HepG2 (cell line): ENCODE measurements at regions not wholly inside any gene's neighbourhood (a gene's known extent, or its start where the extent isn't known, plus 50 kb on each side); places are given as distances from the start of the nearest gene placed in this dataset.

Experiments used
- ATAC-seq: fragments of 200-7000 bp; cut with Tn5 transposase; 3 replicates; pipeline ENCODE4 v1.9.1; 2020; ENCODE audit warnings: mild to moderate bottlenecking, moderate library complexity
- BruUV-seq: library from RNA; stranded (reverse); fragments of 400-500 nt; replicated peaks from 2 replicates; lab custom pipeline; 2021; lab: Mats Ljungman, UMichigan
- CTCF ChIA-PET: fragments of 300-600 bp; formaldehyde crosslinking; extraction: SDS; loops from one replicate; lab custom pipeline; 2021; ENCODE audit warnings: low total read pairs, inconsistent platforms, low intra/inter-chr PET ratio; lab: Yijun Ruan, JAX
- POLR2A ChIA-PET: fragments of 350-600 bp; sonication (Branson Sonifier 250); formaldehyde crosslinking; loops from one replicate; lab custom pipeline; 2020; ENCODE audit warnings: antibody characterized with exemption, inconsistent platforms; lab: Yijun Ruan, JAX
- DNase-seq: peaks from one replicate; pipeline ENCODE4 v3.0.0-alpha.2; 2015; ENCODE audit warnings: low spot score
- FAIRE-seq: peaks from 3 replicates; lab custom pipeline; 2011; peaks lifted over from hg19 to GRCh38; lab: Jason Lieb, UNC
- H2AFZ ChIP-seq: one replicate; pipeline ENCODE4 v1.6.1; 2011; ENCODE audit warnings: low read length, inconsistent platforms
- H3K27ac ChIP-seq: fragments of 300-600 bp; 3 replicates; pipeline ENCODE4 v1.8.0; 2011; ENCODE audit warnings: mixed run types, mild to moderate bottlenecking, mixed read lengths, low read length, inconsistent platforms; ENCODE audit not compliant: insufficient read depth; ENCODE audit errors: extremely low read length
- H3K27me3 ChIP-seq, 2 experiments: fragments of 200-600 bp in 1 of 2; 2 replicates in 1 of 2; 3 replicates in 1 of 2; pipeline versions ENCODE4 v1.6.0 to v1.8.0; 2011; ENCODE audit warnings: low read length in 2 of 2, mild to moderate bottlenecking in 2 of 2, moderate library complexity in 2 of 2, inconsistent platforms in 1 of 2; ENCODE audit not compliant: insufficient read depth in 2 of 2, control insufficient read depth in 1 of 2
- H3K36me3 ChIP-seq, 2 experiments: fragments of 200-600 bp in 1 of 2; replicated peaks in 1 of 2; 2 replicates in 1 of 2; 3 replicates in 1 of 2; pipeline versions ENCODE4 v1.5.1 to v1.8.0; 2011; ENCODE audit warnings: low read length in 2 of 2, inconsistent platforms in 1 of 2; ENCODE audit not compliant: insufficient read depth in 2 of 2, control insufficient read depth in 1 of 2
- H3K4me1 ChIP-seq: 2 replicates; pipeline ENCODE4 v1.5.1; 2012; ENCODE audit warnings: low read length, inconsistent platforms; ENCODE audit not compliant: insufficient read depth
- H3K4me2 ChIP-seq: 2 replicates; pipeline ENCODE4 v1.6.0; 2011; ENCODE audit warnings: low read depth, low read length, inconsistent platforms
- H3K4me3 ChIP-seq, 3 experiments: fragments of 200-600 bp in 1 of 3; sonication (generic), shearing (Covaris generic) in 1 of 3; replicated peaks in 1 of 3; 2 replicates each; pipeline ENCODE4 v1.5.1; 2011 to 2016; ENCODE audit warnings: low read length in 3 of 3, inconsistent platforms in 2 of 3, low read depth in 2 of 3, mild to moderate bottlenecking in 2 of 3, control low read depth in 1 of 3, mixed read lengths in 1 of 3; ENCODE audit not compliant: insufficient read depth in 1 of 3
- H3K79me2 ChIP-seq: one replicate; pipeline ENCODE4 v1.6.1; 2011; ENCODE audit warnings: low read length, inconsistent platforms; ENCODE audit not compliant: insufficient read depth
- H3K9ac ChIP-seq: 2 replicates; pipeline ENCODE4 v1.6.0; 2011; ENCODE audit warnings: mild to moderate bottlenecking, low read depth, low read length, inconsistent platforms; ENCODE audit not compliant: insufficient read depth
- H3K9me3 ChIP-seq: 2 replicates; pipeline ENCODE4 v1.5.1; 2012; ENCODE audit warnings: mild to moderate bottlenecking, low read length
- H4K20me1 ChIP-seq: 2 replicates; pipeline ENCODE4 v1.6.0; 2011; ENCODE audit warnings: inconsistent platforms, mild to moderate bottlenecking, low read length, moderate library complexity; ENCODE audit not compliant: insufficient read depth
- KDM5A ChIP-seq: fragments of 200-600 bp; sonication (generic); IDR thresholded peaks from 2 replicates; pipeline ENCODE4 v1.7.0; 2018; ENCODE audit warnings: antibody characterized with exemption, mild to moderate bottlenecking, low read length, borderline replicate concordance
- TMF1 ChIP-seq: sonication (generic); formaldehyde crosslinking; IDR thresholded peaks from 2 replicates; pipeline ENCODE4 v1.8.1; 2022; ENCODE audit warnings: low read depth, missing genetic modification reagents
- ZNF354B ChIP-seq: sonication (generic); formaldehyde crosslinking; IDR thresholded peaks from 2 replicates; pipeline ENCODE4 v1.8.0; 2022; ENCODE audit warnings: mild to moderate bottlenecking, missing genetic modification reagents
- WGBS: methylation state at CpG from one replicate; pipeline ENCODE4 v1.1.6; 2017; ENCODE audit warnings: low lambda C conversion rate; 5-methylcytosine and 5-hydroxymethylcytosine counted together
- in situ Hi-C: cut with HindIII; loops from 2 replicates; pipeline ENCODE4 v1.10.0; 2017; ENCODE audit warnings: low pct_unique_long_range_greater_than_20kb; ENCODE audit not compliant: extremely low pct_ligation_motif_present
- intact Hi-C: fragments of 100-400 bp; cut with micrococcal nuclease; formaldehyde crosslinking; loops from one replicate; pipeline ENCODE4 v1.10.0; 2022; ENCODE audit not compliant: unreplicated experiment
- TF ChIP-seq, protein P1 (sequence below): sonication (generic); formaldehyde crosslinking; IDR thresholded peaks from 2 replicates; pipeline ENCODE4 v1.5.0; 2020; ENCODE audit warnings: mild to moderate bottlenecking, missing genetic modification reagents, borderline replicate concordance
- TF ChIP-seq, protein P2 (sequence below): sonication (generic); IDR thresholded peaks from 2 replicates; pipeline ENCODE4 v1.6.1; 2016; ENCODE audit warnings: low read depth, borderline replicate concordance
- TF ChIP-seq, protein P3 (sequence below): sonication (generic); formaldehyde crosslinking; IDR thresholded peaks from 2 replicates; pipeline ENCODE4 v1.5.0; 2020; ENCODE audit warnings: missing genetic modification reagents

DNA sequence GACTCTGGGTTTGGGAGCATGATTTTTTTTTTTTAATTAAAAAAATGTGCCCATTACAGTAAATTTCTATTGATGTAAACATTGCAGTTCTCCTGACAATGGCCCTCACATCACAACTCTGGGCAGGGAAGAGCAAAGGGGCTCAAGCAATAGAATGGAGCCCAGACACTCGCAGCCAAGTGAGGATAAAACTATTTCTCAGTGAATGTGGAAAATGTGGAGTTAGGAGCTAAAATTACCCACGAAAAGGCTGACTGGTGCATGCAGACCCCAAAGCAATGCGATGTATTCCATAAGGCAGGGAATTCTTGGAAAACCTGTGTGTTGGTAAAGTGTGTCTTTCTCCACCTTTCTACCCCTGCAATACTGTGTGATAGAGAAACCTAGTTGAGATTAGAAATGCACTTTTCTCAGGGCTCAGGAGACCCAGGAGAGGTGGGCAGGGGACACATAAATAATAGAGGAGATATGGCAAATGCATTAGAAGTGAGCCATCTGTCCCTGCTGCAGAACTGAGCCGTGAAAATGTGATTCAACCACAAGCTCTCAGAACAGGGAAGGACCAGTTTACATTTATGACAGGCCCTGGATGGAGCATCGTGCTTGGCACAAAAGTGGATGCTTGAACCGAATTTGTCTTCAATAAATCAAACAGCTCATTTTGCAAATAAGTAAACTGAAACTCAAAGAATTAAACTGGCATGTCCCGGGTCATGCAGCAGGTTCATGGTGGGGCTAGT, 100.1 kb downstream of the MYCN start:
- intact Hi-C loops = no loop called here
- Histone ChIP-seq H3K9me3 (no peaks in the 10 kb centered on the region), H4K20me1 (no peaks in the 10 kb centered on the region), H3K4me1 (no peaks in the 10 kb centered on the region; the same call in 1 of the 2 replicates), H3K36me3 (no peaks in the 10 kb centered on the region), H2AFZ (no peak overlapping the region), H3K9ac (no peak overlapping the region), H3K4me2 (no peak overlapping the region), H3K4me3 (no peak overlapping the region), H3K27me3 (peaks cover 0 to 32% of the 10 kb centered on the region in 2 experiments; a peak in 4 of 5 replicates), H3K27ac (no peak overlapping the region), H3K79me2 (no peaks in the 10 kb centered on the region)
- WGBS = 32% methylated on average over 7 of the region's 7 CpGs
- CTCF ChIA-PET = no interaction called here
- DNase-seq = no peak
- no peak for ATAC-seq
- in situ Hi-C loops = no loop called here
- BruUV-seq = no TSS peak
- no peak for FAIRE-seq
- POLR2A ChIA-PET = no interaction called here
- TF ChIP-seq TMF1 (CRISPR knock-in tag) (no peak), KDM5A (no peak), ZNF354B (CRISPR knock-in tag) (no peak)
- TF ChIP-seq, protein P1, sequence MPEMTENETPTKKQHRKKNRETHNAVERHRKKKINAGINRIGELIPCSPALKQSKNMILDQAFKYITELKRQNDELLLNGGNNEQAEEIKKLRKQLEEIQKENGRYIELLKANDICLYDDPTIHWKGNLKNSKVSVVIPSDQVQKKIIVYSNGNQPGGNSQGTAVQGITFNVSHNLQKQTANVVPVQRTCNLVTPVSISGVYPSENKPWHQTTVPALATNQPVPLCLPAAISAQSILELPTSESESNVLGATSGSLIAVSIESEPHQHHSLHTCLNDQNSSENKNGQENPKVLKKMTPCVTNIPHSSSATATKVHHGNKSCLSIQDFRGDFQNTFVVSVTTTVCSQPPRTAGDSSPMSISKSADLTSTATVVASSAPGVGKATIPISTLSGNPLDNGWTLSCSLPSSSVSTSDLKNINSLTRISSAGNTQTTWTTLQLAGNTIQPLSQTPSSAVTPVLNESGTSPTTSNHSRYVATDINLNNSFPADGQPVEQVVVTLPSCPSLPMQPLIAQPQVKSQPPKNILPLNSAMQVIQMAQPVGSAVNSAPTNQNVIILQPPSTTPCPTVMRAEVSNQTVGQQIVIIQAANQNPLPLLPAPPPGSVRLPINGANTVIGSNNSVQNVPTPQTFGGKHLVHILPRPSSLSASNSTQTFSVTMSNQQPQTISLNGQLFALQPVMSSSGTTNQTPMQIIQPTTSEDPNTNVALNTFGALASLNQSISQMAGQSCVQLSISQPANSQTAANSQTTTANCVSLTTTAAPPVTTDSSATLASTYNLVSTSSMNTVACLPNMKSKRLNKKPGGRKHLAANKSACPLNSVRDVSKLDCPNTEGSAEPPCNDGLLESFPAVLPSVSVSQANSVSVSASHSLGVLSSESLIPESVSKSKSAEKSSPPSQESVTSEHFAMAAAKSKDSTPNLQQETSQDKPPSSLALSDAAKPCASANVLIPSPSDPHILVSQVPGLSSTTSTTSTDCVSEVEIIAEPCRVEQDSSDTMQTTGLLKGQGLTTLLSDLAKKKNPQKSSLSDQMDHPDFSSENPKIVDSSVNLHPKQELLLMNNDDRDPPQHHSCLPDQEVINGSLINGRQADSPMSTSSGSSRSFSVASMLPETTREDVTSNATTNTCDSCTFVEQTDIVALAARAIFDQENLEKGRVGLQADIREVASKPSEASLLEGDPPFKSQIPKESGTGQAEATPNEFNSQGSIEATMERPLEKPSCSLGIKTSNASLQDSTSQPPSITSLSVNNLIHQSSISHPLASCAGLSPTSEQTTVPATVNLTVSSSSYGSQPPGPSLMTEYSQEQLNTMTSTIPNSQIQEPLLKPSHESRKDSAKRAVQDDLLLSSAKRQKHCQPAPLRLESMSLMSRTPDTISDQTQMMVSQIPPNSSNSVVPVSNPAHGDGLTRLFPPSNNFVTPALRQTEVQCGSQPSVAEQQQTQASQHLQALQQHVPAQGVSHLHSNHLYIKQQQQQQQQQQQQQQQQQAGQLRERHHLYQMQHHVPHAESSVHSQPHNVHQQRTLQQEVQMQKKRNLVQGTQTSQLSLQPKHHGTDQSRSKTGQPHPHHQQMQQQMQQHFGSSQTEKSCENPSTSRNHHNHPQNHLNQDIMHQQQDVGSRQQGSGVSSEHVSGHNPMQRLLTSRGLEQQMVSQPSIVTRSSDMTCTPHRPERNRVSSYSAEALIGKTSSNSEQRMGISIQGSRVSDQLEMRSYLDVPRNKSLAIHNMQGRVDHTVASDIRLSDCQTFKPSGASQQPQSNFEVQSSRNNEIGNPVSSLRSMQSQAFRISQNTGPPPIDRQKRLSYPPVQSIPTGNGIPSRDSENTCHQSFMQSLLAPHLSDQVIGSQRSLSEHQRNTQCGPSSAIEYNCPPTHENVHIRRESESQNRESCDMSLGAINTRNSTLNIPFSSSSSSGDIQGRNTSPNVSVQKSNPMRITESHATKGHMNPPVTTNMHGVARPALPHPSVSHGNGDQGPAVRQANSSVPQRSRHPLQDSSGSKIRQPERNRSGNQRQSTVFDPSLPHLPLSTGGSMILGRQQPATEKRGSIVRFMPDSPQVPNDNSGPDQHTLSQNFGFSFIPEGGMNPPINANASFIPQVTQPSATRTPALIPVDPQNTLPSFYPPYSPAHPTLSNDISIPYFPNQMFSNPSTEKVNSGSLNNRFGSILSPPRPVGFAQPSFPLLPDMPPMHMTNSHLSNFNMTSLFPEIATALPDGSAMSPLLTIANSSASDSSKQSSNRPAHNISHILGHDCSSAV (CRISPR knock-in tag) = no peak
- TF ChIP-seq, protein P2, sequence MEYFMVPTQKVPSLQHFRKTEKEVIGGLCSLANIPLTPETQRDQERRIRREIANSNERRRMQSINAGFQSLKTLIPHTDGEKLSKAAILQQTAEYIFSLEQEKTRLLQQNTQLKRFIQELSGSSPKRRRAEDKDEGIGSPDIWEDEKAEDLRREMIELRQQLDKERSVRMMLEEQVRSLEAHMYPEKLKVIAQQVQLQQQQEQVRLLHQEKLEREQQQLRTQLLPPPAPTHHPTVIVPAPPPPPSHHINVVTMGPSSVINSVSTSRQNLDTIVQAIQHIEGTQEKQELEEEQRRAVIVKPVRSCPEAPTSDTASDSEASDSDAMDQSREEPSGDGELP = no peak
- TF ChIP-seq, protein P3, sequence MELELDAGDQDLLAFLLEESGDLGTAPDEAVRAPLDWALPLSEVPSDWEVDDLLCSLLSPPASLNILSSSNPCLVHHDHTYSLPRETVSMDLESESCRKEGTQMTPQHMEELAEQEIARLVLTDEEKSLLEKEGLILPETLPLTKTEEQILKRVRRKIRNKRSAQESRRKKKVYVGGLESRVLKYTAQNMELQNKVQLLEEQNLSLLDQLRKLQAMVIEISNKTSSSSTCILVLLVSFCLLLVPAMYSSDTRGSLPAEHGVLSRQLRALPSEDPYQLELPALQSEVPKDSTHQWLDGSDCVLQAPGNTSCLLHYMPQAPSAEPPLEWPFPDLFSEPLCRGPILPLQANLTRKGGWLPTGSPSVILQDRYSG (CRISPR knock-in tag) = no peak
